MG63 (cell line): ENCODE measurements at regions not wholly inside any gene's neighbourhood (a gene's known extent, or its start where the extent isn't known, plus 50 kb on each side); places are given as distances from the start of the nearest gene placed in this dataset.

ENCODE experiments used
- DNase-seq: peaks from one replicate; pipeline ENCODE4 v3.0.0-alpha.2; 2020
- H3K27me3 ChIP-seq: fragments of 250-450 bp; sonication (Bioruptor Pico); 2 replicates; pipeline ENCODE4 v1.5.1; 2020; ENCODE audit warnings: mild to moderate bottlenecking, moderate library complexity
- H3K36me3 ChIP-seq: fragments of 250-450 bp; sonication (Bioruptor Pico); 2 replicates; pipeline ENCODE4 v1.5.1; 2020; ENCODE audit warnings: mild to moderate bottlenecking, moderate library complexity
- H3K4me3 ChIP-seq: fragments of 250-450 bp; sonication (Bioruptor Pico); 2 replicates; pipeline ENCODE4 v1.5.1; 2020; ENCODE audit warnings: mild to moderate bottlenecking, moderate library complexity
- H3K9me3 ChIP-seq: fragments of 250-450 bp; sonication (Bioruptor Pico); 2 replicates; pipeline ENCODE4 v1.5.1; 2020; ENCODE audit warnings: mild to moderate bottlenecking, moderate library complexity

DNA sequence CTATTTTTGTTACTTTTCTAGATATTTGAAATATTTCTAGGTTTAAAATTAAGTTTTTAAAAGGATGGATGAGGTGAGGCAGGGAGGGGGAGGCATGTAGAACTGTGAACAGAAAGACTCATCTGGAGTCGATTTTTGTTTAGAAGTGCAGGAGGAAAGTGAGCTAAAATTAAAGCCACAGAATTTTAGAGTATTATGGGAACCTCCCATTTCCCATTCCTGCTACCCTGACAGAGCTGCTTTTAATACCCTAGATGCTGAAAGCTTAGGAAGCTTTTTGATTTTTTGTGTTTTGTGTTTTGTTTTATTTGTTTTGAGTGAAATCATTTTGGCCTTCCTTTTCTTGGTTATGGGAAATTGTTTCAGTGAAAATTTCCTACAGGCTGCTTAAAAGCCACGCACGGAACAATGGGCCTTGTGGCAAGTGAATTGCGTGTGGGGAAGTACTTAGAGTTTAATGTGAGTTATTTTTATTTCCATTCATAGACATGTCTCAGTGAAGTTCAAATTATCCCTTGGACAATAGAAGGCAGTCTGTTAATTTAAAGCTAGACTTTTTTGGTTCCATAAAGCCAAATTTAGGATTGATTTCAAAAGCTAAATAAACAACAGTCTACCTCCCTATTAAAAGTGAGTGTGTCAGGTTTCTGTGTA, 102.0 kb upstream of the HDAC9 start:
- Histone ChIP-seq H3K36me3 (no peaks in the 10 kb centered on the region), H3K27me3 (no peaks in the 10 kb centered on the region), H3K9me3 (no peaks in the 10 kb centered on the region), H3K4me3 (no peak overlapping the region)
- no peak for DNase-seq

DNA sequence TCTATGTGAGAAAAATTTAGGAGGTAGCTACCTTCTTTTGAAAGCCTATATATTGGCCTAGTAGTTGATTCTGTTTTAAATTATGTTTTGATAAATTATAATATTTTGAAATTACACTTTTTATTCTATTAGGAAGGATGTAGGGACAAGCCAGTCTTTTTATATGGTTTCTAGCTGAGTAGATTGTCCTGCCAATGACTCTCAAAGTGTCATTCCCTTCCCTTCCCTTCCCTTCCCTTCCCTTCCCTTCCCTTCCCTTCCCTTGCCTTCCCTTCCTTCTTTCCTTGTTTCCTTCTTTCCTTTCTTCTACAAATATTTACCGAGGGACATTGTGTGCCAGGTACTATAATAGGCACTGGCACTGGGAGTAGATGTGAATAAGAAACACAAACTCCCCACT, 99.7 kb upstream of the HDAC9 start:
- no peak for DNase-seq
- Histone ChIP-seq H3K4me3 (no peak overlapping the region), H3K27me3 (no peaks in the 10 kb centered on the region), H3K9me3 (no peaks in the 10 kb centered on the region), H3K36me3 (no peaks in the 10 kb centered on the region)

DNA sequence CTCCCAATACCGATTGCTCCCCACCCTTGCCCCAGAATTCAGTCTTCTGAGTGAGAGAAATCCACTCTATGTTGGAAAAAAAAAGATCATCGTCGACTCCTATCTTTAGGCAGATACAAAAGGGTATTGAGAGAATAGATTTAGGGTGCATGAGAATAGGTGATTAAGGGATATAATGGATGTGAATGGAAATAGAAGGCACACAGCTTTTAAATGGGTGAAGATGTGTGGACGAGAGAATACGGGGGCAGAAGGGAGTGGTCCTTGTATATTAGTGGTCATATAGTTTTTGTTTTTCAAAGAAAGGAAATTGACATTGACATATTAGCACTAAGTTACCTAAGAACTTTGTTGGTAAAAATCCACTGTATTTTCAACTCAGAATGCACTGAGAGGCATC, 98.6 kb upstream of the HDAC9 start:
- H3K4me3 ChIP-seq, result no peak overlapping the region
- DNase-seq, result no peak
- H3K36me3 ChIP-seq, result no peaks in the 10 kb centered on the region
- H3K9me3 ChIP-seq, result no peaks in the 10 kb centered on the region
- H3K27me3 ChIP-seq, result no peaks in the 10 kb centered on the region

DNA sequence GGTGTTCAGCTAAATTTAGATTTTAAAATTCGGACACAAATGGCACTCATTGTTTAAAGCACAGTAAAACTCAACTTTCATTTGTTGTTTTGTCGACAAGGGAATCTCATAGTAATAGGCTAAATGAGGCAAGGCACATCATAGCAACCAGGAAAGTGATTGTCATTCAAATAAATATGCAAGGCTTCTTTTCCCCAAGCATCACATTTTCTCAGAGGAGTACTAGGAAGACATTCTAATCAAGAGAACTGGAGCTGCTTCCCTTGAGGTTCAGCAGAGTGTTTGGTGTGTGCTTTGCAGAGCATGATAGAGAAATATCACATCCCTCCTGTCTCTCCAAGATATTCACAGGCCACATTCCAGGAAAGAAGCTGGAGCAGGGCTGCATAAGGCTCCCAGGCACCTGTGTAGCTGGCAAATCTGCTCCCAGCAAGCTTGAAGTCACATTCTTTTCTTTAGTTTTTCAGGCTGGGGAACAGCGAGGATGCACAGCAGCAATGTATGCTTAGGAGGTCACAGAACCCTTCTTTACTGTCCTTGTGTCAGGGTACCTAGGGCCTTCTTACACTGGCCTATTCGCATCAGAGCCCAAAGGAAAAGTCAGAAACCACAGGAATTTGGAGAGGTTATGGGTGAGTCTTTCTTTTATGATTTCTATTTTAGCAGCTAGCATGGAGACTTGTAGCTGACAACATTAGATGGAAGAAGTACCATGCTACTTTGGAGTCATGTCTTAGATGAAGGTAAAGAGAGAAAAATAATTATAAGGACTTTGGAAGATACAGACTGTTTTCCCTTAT, 95.9 kb upstream of the HDAC9 start:
- no peak for DNase-seq
- Histone ChIP-seq H3K9me3 (no peaks in the 10 kb centered on the region), H3K4me3 (no peak overlapping the region), H3K27me3 (no peaks in the 10 kb centered on the region), H3K36me3 (no peaks in the 10 kb centered on the region)

DNA sequence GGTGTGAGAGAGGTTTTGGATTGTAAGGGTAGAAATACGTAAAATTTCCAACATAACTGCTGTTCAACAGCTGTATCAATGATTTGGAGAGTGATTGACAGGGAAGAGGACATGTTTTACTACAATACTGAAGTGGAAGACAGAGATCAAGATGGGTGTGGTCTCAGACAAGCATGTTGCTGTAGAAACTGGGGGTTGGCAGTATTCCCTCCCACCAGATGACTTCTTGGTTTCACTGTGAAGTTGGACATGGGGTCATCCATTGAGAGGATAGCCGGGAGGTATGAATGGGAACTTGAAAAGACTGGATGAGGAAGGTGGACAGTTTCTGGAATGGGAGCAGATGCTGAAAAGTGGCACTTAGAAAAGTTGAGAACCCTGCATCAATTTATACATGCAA, 95.3 kb upstream of the HDAC9 start:
- no peak for DNase-seq
- H3K36me3 ChIP-seq, result no peaks in the 10 kb centered on the region
- H3K9me3 ChIP-seq, result no peaks in the 10 kb centered on the region
- H3K4me3 ChIP-seq, result no peak overlapping the region
- no peaks in the 10 kb centered on the region for H3K27me3 ChIP-seq

DNA sequence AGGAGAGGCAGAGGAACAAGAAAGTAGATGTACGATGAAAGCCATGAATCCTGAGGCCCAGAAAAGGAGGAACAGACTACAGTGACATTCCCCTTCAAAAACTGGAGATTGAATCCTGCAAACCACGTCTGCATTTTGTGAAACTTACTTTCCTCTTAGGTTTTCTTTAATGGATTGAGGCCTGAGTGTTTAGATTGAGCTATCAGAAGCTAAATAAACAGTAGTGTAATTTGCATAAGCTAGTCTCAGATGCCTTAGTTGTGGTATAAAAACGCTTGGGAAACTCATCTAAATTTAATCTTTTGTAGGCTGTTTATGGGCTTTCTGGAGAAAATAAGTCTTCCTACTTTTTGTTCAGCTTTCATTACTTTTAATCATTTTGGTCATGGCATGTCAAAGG, 94.8 kb upstream of the HDAC9 start:
- no peak for DNase-seq
- H3K4me3 ChIP-seq, result no peak overlapping the region
- no peaks in the 10 kb centered on the region for H3K9me3 ChIP-seq
- H3K36me3 ChIP-seq, result no peaks in the 10 kb centered on the region
- no peaks in the 10 kb centered on the region for H3K27me3 ChIP-seq

DNA sequence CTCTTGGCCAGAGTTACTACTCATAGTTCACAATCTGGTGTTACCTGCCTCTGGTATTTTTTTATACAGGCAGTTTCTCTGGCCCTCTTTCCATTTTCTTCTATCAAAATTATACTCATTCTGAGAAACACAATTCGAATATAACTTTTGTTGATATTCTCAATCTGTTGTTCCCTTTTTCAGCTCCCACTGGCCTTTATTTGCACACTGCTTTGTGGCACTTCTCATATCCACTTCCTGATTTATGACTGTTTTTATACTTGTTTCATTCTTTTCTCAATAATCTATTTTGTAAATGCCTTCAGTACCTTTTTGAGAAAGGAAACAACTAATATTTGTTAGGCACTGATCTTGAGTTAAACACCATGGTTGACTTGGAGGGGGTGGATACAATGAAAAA, 93.8 kb upstream of the HDAC9 start:
- Histone ChIP-seq H3K36me3 (no peaks in the 10 kb centered on the region), H3K27me3 (no peaks in the 10 kb centered on the region), H3K9me3 (no peaks in the 10 kb centered on the region), H3K4me3 (no peak overlapping the region)
- DNase-seq, result no peak

DNA sequence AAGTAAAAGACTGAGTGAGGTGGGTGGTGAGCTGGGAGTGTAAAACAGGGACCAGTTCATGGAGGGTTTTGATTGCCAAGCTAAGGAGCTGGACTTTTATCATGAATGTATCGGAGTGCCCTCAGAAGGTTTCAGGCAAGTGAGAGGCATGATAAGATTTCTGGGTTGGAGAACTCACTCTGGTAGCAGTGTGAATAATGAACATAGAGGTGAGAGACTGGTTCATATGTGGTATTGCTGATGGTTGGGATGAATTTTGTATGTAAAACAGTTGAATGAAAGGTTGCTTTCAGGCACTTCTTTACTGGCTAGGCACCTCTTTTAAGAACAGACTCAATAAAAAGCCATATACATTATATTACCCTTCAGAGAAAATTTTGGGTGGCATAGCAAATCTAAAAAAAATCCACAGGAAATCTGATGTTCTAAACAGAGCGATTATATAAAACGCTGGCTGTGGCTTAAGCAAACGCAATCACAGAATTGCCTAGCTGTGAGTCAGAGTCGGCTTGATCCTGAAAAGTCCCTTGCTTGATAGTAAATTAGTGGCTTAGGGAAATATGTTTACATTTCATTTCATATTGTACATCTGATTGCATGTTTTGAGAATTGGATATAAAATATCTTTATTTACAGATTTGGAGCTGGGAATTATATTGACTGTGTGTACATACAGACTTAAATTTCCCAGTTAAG, 92.9 kb upstream of the HDAC9 start:
- no peaks in the 10 kb centered on the region for H3K9me3 ChIP-seq
- H3K4me3 ChIP-seq, result no peak overlapping the region
- DNase-seq, result peak; percentile 59
- no peaks in the 10 kb centered on the region for H3K36me3 ChIP-seq
- H3K27me3 ChIP-seq, result no peaks in the 10 kb centered on the region

DNA sequence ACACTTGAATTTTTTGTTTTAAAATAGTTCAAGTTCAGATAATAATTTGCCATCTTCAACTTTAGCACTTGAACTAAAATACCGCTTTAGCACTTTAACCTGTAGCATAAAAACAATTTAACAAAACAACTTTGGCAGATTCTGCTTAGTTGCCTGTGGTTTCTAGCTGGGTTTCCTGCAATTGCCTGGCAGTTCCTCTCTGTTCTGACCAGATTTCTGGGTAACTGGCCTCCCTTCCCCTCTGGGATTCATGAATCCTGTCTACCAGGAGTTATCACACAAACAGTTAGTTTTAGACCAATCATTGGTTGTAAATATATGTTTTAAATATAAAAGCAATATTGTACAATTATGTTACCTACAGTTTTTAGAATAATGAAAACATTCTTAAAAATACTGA, 89.8 kb upstream of the HDAC9 start:
- DNase-seq, result no peak
- Histone ChIP-seq H3K36me3 (no peaks in the 10 kb centered on the region), H3K27me3 (no peaks in the 10 kb centered on the region), H3K9me3 (peaks cover 3% of the 10 kb centered on the region; the same call in 1 of the 2 replicates), H3K4me3 (no peak overlapping the region)

DNA sequence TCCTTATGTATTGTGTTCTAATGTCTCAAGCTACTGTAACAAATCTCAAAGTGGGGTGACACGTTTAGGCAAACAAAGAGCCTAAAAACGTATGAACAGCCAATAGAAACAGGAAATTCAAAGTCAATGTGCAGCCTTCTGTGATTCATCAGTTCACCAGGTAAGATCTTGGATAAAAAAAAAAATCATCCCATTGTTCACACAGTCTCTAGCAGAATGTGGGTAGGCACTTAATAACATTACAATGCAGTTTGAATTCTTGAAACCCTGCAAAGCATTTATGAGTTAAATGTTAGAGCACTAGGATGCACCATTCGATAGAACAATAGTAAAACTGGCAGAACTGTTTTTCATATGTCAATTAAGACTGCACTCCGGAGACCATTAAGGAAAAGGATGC, 88.2 kb upstream of the HDAC9 start:
- Histone ChIP-seq H3K4me3 (no peak overlapping the region), H3K36me3 (no peaks in the 10 kb centered on the region), H3K9me3 (peaks cover 3% of the 10 kb centered on the region; the same call in 1 of the 2 replicates), H3K27me3 (no peaks in the 10 kb centered on the region)
- DNase-seq, result no peak

DNA sequence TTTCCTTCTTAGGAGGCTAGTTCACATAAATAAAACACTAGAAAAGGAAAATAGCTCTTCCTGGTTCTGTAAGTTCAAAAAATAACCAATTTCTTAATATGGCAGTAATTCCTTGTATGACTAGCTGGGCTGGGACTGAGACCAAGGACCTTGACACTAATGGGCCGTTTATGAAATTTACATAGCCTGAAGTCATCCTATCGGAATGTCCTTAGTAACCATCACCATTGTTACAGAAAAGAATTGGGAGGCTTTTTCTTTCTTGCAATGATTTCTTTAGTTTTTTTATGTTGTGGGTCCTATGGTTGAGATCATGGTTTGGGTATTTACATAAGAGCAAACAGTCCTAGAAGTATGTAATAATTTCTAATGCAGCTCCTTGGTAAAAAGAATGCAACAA, 87.1 kb upstream of the HDAC9 start:
- Histone ChIP-seq H3K27me3 (no peaks in the 10 kb centered on the region), H3K36me3 (no peaks in the 10 kb centered on the region), H3K9me3 (peaks cover 3% of the 10 kb centered on the region; the same call in 1 of the 2 replicates), H3K4me3 (no peak overlapping the region)
- DNase-seq, result peak; percentile 53

DNA sequence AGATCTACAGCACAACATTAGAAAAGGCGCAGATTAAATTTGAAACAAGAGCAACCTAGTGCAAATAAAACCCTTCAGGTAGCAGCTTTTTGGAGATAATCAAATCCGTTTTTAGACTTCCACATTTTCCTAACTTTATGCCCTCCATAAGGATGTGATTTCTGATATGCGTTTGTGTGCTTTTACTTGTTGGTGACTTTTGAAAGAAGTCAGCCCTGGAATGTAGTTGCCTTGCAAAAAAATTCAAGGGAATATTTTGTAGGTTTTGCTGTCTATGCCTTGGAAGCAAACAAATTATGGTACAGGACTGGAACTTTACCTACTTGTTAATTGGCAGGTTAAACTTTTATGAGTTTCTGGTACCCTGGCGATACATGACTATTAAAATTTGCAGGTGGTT, 86.7 kb upstream of the HDAC9 start:
- no peaks in the 10 kb centered on the region for H3K36me3 ChIP-seq
- DNase-seq, result no peak
- H3K9me3 ChIP-seq, result peaks cover 3% of the 10 kb centered on the region; the same call in 1 of the 2 replicates
- H3K4me3 ChIP-seq, result no peak overlapping the region
- no peaks in the 10 kb centered on the region for H3K27me3 ChIP-seq

DNA sequence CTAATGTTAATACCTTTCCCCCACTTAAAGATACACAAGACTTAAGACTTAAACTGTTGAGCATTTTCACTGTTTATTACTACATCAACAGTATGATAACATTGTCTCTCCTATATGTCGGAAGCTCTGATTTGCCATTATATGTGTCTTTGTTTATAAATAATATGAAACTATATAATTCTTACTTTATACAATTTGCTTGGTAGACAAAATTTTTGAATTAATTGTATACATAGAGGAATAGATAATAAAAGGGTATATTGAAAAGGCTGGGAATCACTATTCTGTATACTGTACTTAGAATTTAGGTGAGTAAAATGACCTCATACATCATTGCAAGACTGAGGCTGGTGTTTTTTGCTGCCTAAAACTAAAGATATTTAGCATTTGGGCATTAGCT, 82.1 kb upstream of the HDAC9 start:
- DNase-seq, result no peak
- Histone ChIP-seq H3K9me3 (no peaks in the 10 kb centered on the region), H3K4me3 (no peak overlapping the region), H3K36me3 (no peaks in the 10 kb centered on the region), H3K27me3 (no peaks in the 10 kb centered on the region)

DNA sequence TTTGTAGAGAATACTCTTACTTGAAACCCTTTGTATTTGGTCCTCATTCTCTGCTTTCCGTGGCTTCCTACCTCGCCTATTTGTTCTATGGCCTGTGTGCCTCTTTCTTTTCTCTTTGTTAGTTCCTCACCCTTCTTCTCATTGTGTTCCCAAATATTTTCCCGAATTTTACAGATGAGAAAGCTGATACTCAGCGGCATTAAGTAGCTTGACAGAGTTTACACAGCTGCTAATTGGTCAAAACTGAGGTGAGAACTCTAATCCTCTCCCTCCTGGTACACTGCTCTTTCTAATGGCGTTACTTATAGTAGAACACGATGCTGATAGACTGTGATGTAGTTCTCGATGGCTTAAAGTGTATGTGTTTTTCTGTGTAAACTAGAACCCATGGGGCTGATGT, 80.7 kb upstream of the HDAC9 start:
- no peak for DNase-seq
- Histone ChIP-seq H3K9me3 (no peaks in the 10 kb centered on the region), H3K36me3 (no peaks in the 10 kb centered on the region), H3K27me3 (no peaks in the 10 kb centered on the region), H3K4me3 (no peak overlapping the region)

DNA sequence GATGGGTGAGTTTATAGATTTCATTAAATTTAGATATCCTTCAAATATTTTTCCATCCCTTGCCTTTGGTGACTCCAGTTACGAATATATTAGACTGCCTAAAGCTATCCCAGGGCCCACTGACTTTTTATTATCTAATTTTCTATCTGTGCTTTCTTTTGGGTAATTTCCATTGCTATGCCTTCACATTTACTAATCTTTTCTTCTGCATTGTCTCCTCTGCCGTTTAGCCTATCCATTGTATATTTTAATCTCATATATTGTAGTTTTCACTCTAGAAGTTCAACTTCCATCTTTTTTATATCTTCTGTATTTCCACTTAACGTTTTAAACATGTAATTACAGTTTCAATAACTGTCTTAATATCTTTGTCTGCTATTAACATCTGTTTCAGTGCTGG, 78.6 kb upstream of the HDAC9 start:
- no peak for DNase-seq
- no peaks in the 10 kb centered on the region for H3K36me3 ChIP-seq
- H3K27me3 ChIP-seq, result no peaks in the 10 kb centered on the region
- no peaks in the 10 kb centered on the region for H3K9me3 ChIP-seq
- no peak overlapping the region for H3K4me3 ChIP-seq

DNA sequence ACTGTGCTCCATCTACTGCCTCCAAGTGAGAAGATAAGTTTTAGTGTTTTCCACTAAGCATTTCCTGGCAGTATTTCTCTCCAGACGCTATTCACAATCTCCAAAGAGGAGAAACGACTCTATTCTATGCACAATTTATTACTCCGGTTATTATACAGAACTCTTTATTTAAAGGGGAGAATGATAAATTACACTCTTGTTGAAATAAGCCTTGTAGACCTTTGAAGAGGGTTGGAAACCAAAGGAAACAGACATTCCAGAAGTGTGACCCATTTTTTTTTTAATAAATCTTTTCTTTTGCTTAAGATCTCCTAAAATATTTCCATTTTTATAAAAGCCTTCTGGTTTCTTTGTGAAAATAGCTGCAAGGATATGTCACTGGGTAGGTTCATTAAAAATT, 76.1 kb upstream of the HDAC9 start:
- H3K4me3 ChIP-seq, result no peak overlapping the region
- H3K9me3 ChIP-seq, result no peaks in the 10 kb centered on the region
- no peaks in the 10 kb centered on the region for H3K36me3 ChIP-seq
- no peaks in the 10 kb centered on the region for H3K27me3 ChIP-seq
- no peak for DNase-seq

DNA sequence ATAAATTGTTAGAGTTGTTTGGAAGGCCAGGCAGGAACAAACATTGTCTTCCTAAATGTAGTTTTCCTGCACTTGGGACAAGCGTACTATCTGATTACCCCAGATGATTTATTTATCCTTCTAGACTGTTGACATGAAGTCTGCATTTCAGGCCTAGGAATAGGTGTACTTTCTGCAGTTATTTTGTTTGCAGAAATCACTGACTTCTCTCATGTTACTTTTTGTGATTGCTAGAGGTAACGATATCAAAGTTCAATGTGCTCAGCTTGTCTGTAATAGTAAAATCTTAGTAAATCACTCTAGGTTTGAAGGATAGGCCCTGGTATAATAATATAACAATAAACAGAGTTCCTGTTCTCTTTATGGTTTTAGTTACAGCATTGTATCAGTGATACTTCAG, 75.4 kb upstream of the HDAC9 start:
- Histone ChIP-seq H3K4me3 (no peak overlapping the region), H3K9me3 (no peaks in the 10 kb centered on the region), H3K27me3 (no peaks in the 10 kb centered on the region), H3K36me3 (no peaks in the 10 kb centered on the region)
- DNase-seq, result no peak

DNA sequence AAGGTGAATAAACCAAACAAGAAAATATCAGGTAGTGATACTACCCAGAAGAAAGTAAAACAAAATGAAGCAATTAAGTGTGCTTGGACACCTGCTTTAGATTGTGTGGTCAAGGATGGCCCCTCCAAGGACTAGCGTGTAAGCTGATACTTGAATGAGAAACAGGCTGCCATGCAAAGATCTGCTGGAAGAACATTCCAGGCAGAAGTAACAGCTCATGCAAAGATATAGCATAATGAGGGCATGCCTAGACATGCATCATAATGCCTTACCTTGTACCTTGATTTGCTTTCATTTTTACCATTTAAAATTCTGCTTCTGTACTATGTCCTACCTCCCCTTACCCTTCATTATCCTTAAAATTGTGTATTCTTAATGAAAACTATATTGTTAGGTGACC, 74.8 kb upstream of the HDAC9 start:
- no peak for DNase-seq
- H3K4me3 ChIP-seq, result no peak overlapping the region
- H3K36me3 ChIP-seq, result no peaks in the 10 kb centered on the region
- H3K9me3 ChIP-seq, result no peaks in the 10 kb centered on the region
- H3K27me3 ChIP-seq, result no peaks in the 10 kb centered on the region
